GM12865 (cell line): ENCODE measurements at regions not wholly inside any gene's neighbourhood (a gene's known extent, or its start where the extent isn't known, plus 50 kb on each side); places are given as distances from the start of the nearest gene placed in this dataset.

Source experiments
- DNase-seq: peaks from one replicate; pipeline ENCODE4 v3.0.0; 2010; ENCODE audit warnings: low read depth
- H3K4me3 ChIP-seq: 2 replicates; pipeline ENCODE4 v1.5.1; 2011; ENCODE audit warnings: mild to moderate bottlenecking, low read depth, low read length, control low read depth
- CTCF ChIP-seq: IDR thresholded peaks from 2 replicates; pipeline ENCODE4 v1.5.1; 2011; ENCODE audit warnings: low read length, control low read depth, low read depth, inconsistent platforms; ENCODE audit not compliant: insufficient read depth; ENCODE audit errors: missing control alignments

- TF ChIP-seq CTCF = no peak
- DNase-seq = no peak
- H3K4me3 ChIP-seq = no peak overlapping the region
Observed at GRCh38 chr6:153856929-153857376, 182.1 kb upstream of the OPRM1 start.

- TF ChIP-seq CTCF = no peak
- H3K4me3 ChIP-seq = no peak overlapping the region
- no peak for DNase-seq
Observed at GRCh38 chr6:153852481-153852880, 186.6 kb upstream of the OPRM1 start.

GRCh38 chr6:153852034-153852433 is 187.0 kb upstream of the OPRM1 start:
- DNase-seq = no peak
- H3K4me3 ChIP-seq = no peak overlapping the region
- TF ChIP-seq CTCF = no peak

GRCh38 chr6:153849072-153849779 is 189.8 kb upstream of the OPRM1 start:
- no peak overlapping the region for H3K4me3 ChIP-seq
- DNase-seq = no peak
- TF ChIP-seq CTCF = no peak

- TF ChIP-seq CTCF = no peak
Observed at GRCh38 chr6:153843420-153843819, 195.6 kb upstream of the OPRM1 start.

GRCh38 chr6:153842491-153842890 is 196.5 kb upstream of the OPRM1 start:
- no peak for TF ChIP-seq CTCF
- H3K4me3 ChIP-seq = no peak overlapping the region
- DNase-seq = no peak

More at GRCh38 chr6:153843420-153843819, 195.6 kb upstream of the OPRM1 start:
- no peak for DNase-seq
- no peak overlapping the region for H3K4me3 ChIP-seq

GRCh38 chr6:153840039-153840850 is 198.8 kb upstream of the OPRM1 start:
- DNase-seq = no peak
- H3K4me3 ChIP-seq = no peak overlapping the region
- no peak for TF ChIP-seq CTCF
